Hematopoietic multipotent progenitor cell treated with erythropoietin and hydrocortisone succinate and interleukin-3 and kit ligand, for 8 days (in vitro differentiated cells): ENCODE measurements at regions not wholly inside any gene's neighbourhood (a gene's known extent, or its start where the extent isn't known, plus 50 kb on each side); places are given as distances from the start of the nearest gene placed in this dataset.

Source experiments
- DNase-seq: peaks from one replicate; pipeline ENCODE4 v3.0.0-alpha.2; 2015

GRCh38 chr1:218584418-218585155, 239.5 kb downstream of the TGFB2 start:
- DNase-seq = no peak

- no peak for DNase-seq
Measured at GRCh38 chr1:218585511-218586184, 240.5 kb downstream of the TGFB2 start.

GRCh38 chr1:218587900-218588299, 242.8 kb downstream of the TGFB2 start:
- no peak for DNase-seq

GRCh38 chr1:218588540-218589172, 243.5 kb downstream of the TGFB2 start:
- DNase-seq = no peak

GRCh38 chr1:218589487-218589886, 244.4 kb downstream of the TGFB2 start:
- no peak for DNase-seq

- DNase-seq = no peak
Measured at GRCh38 chr1:218591966-218592365, 246.8 kb downstream of the TGFB2 start.

- DNase-seq = no peak
Measured at GRCh38 chr1:218592688-218593087, 247.6 kb downstream of the TGFB2 start.

GRCh38 chr1:218600968-218601367, 255.8 kb downstream of the TGFB2 start:
- no peak for DNase-seq

GRCh38 chr1:218604217-218604616, 259.1 kb downstream of the TGFB2 start:
- no peak for DNase-seq

- no peak for DNase-seq
Measured at GRCh38 chr1:218611916-218612585, 266.9 kb downstream of the TGFB2 start.

GRCh38 chr1:218613105-218613504, 268.0 kb downstream of the TGFB2 start:
- no peak for DNase-seq

GRCh38 chr1:218614031-218614430, 268.9 kb downstream of the TGFB2 start:
- no peak for DNase-seq

GRCh38 chr1:218616681-218617080, 271.5 kb downstream of the TGFB2 start:
- no peak for DNase-seq

GRCh38 chr1:218617986-218618385, 272.9 kb downstream of the TGFB2 start:
- DNase-seq = no peak

GRCh38 chr1:218620956-218621355, 275.8 kb downstream of the TGFB2 start:
- DNase-seq = no peak

GRCh38 chr1:218624052-218624451, 278.9 kb downstream of the TGFB2 start:
- DNase-seq = no peak

GRCh38 chr1:218625393-218625792, 280.3 kb downstream of the TGFB2 start:
- DNase-seq = no peak

GRCh38 chr1:218633238-218633988, 288.3 kb downstream of the TGFB2 start:
- no peak for DNase-seq

GRCh38 chr1:218634212-218634611, 289.1 kb downstream of the TGFB2 start:
- no peak for DNase-seq

GRCh38 chr1:218636548-218636947, 291.4 kb downstream of the TGFB2 start:
- no peak for DNase-seq

- no peak for DNase-seq
Measured at GRCh38 chr1:218640173-218640572, 295.0 kb downstream of the TGFB2 start.

GRCh38 chr1:218642033-218642948, 297.2 kb downstream of the TGFB2 start:
- no peak for DNase-seq
